Mesothelial cell of epicardium (in vitro differentiated cells): ENCODE measurements at regions not wholly inside any gene's neighbourhood (a gene's known extent, or its start where the extent isn't known, plus 50 kb on each side); places are given as distances from the start of the nearest gene placed in this dataset.

Experiments used
- DNase-seq, 2 experiments: peaks; one replicate each; pipeline ENCODE4 v3.0.0; 2021; ENCODE audit warnings: low spot score in 2 of 2; ENCODE audit not compliant: unreplicated experiment in 2 of 2
- H3K27ac Mint-ChIP-seq: 2 replicates; pipeline ENCODE4 v1.8.0; 2021; ENCODE audit warnings: mixed read lengths
- H3K27me3 Mint-ChIP-seq: 2 replicates; pipeline ENCODE4 v1.8.0; 2021; ENCODE audit warnings: low read depth, mixed read lengths
- H3K36me3 Mint-ChIP-seq: 2 replicates; pipeline ENCODE4 v1.8.0; 2021; ENCODE audit warnings: mixed read lengths
- H3K4me1 Mint-ChIP-seq: 2 replicates; pipeline ENCODE4 v1.8.0; 2021; ENCODE audit warnings: mixed read lengths
- H3K4me3 Mint-ChIP-seq: 2 replicates; pipeline ENCODE4 v1.8.0; 2021; ENCODE audit warnings: mild to moderate bottlenecking, moderate library complexity, mixed read lengths
- H3K9me3 Mint-ChIP-seq: 2 replicates; pipeline ENCODE4 v1.8.0; 2021; ENCODE audit warnings: mixed read lengths
- TF ChIP-seq, protein P1 (sequence below): fragments of 200-600 bp; sonication (generic); IDR thresholded peaks from one replicate; pipeline ENCODE4 v1.5.0; 2021; ENCODE audit warnings: antibody characterized with exemption; ENCODE audit not compliant: unreplicated experiment

DNA sequence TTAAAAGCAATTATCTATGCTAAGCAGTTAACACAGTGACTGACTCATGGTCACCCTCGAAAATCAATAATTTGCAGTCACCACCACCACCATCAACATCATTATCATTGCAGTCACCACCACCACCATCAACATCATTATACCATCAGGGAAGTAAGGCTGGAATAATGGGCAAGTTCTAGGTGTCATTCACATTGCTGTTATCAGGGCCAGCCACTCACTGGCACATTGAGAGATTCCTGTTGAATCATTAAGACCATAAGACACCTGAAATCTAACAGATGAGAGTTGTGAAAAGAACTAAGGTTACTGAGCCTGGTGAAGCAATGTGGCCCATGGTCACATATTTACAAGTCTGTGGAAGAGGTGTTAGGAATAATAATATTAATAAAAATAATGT lies 247.7 kb upstream of the BOD1L1 start:
- peaks cover 2% of the 10 kb centered on the region for H3K27me3 Mint-ChIP-seq
- no peak for DNase-seq
- H3K4me1 Mint-ChIP-seq: no peaks in the 10 kb centered on the region
- no peaks in the 10 kb centered on the region for H3K36me3 Mint-ChIP-seq
- no peak overlapping the region for H3K27ac Mint-ChIP-seq
- H3K9me3 Mint-ChIP-seq: peaks cover 4% of the 10 kb centered on the region
- TF ChIP-seq, protein P1, sequence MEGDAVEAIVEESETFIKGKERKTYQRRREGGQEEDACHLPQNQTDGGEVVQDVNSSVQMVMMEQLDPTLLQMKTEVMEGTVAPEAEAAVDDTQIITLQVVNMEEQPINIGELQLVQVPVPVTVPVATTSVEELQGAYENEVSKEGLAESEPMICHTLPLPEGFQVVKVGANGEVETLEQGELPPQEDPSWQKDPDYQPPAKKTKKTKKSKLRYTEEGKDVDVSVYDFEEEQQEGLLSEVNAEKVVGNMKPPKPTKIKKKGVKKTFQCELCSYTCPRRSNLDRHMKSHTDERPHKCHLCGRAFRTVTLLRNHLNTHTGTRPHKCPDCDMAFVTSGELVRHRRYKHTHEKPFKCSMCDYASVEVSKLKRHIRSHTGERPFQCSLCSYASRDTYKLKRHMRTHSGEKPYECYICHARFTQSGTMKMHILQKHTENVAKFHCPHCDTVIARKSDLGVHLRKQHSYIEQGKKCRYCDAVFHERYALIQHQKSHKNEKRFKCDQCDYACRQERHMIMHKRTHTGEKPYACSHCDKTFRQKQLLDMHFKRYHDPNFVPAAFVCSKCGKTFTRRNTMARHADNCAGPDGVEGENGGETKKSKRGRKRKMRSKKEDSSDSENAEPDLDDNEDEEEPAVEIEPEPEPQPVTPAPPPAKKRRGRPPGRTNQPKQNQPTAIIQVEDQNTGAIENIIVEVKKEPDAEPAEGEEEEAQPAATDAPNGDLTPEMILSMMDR: no peak
- H3K4me3 Mint-ChIP-seq: no peak overlapping the region

DNA sequence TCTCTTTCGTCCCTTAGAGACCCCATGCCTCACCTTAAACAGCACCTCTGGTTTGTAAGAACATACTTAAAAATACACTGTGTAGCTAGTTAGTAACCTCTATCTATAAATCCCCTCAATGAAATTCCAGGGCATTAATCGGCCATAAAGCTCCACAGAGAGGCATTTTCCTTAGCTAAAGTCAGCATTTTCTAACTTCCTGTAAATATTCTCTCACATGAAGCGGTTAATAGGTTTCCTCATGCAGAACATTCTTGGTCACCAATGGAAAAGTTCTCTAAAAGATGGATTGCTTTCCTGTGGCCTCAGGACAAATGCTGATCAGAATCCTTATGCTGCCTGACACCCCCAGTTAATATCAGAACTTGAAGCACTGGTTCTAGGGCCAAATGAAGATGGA lies 248.6 kb upstream of the BOD1L1 start:
- Mint-ChIP-seq H3K4me3 (no peak overlapping the region), H3K27ac (no peak overlapping the region), H3K36me3 (no peaks in the 10 kb centered on the region), H3K9me3 (peaks cover 4% of the 10 kb centered on the region), H3K27me3 (peaks cover under 1% of the 10 kb centered on the region), H3K4me1 (no peaks in the 10 kb centered on the region)
- DNase-seq: no peak
- TF ChIP-seq, protein P1: no peak

DNA sequence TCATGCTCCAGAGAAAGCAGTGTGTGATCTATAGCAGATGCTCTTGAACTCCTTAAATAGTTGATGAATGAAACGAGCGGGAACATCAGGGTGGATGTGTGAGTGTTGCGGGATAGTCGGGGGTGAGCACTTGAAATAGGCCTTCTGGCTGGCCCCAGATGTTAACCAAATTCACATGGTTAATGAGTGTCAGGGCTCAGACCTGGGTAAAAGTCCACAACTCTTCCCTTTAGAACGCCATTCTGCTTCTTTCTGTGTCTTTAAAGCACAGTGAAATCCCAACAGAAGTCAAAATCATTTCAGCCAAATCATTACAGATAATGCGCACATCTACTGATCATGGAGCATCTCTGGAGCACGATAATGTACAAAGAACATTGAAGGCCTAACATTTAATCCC lies 249.4 kb upstream of the BOD1L1 start:
- Mint-ChIP-seq H3K27ac (no peak overlapping the region), H3K36me3 (no peaks in the 10 kb centered on the region), H3K27me3 (peaks cover 1% of the 10 kb centered on the region), H3K9me3 (peaks cover 4% of the 10 kb centered on the region), H3K4me3 (no peak overlapping the region), H3K4me1 (no peaks in the 10 kb centered on the region)
- no peak for DNase-seq
- TF ChIP-seq, protein P1: no peak

DNA sequence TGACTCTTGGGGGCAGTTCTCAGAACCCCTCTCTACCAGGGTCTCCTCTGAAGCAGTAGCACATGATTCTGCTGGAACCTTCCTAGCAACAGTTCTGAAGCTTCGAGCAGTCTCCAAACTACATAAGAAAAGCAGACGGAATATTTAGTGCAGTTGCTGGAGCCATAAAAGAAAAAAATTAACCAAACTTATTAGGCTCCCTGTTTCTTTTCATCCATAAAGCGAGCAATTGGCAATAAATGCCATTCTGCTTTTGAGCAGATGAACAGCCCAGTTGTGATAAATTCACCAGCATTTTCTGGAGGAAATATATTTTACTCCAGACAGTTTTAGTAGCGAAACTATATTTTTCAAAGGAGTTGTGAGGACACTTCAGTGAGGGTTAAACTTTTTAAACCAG lies 250.1 kb upstream of the BOD1L1 start:
- DNase-seq: no peak
- TF ChIP-seq, protein P1: no peak
- no peak overlapping the region for H3K27ac Mint-ChIP-seq
- peaks cover 4% of the 10 kb centered on the region for H3K9me3 Mint-ChIP-seq
- H3K27me3 Mint-ChIP-seq: peaks cover 1% of the 10 kb centered on the region
- H3K4me3 Mint-ChIP-seq: no peak overlapping the region
- no peaks in the 10 kb centered on the region for H3K36me3 Mint-ChIP-seq
- H3K4me1 Mint-ChIP-seq: no peaks in the 10 kb centered on the region

DNA sequence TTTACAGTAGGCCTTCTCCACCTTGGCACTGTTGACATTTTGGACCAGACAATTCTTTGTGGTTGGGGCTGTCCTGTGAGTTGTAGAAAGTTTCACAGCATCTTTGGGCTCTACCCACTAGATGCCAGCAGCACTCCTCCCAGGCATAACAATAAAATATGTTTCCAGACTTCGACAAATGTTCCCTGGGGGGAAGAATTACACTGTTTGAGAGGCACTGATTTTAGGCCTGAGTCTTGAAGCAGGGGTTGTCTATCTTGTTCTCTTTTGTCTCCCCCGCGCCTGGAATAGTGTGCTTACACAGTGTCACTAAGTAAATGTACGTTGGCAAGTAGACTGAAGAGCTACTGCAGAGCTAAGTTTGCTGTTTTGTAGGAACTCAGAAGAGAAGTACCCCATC lies 254.4 kb upstream of the BOD1L1 start:
- DNase-seq: no peak
- Mint-ChIP-seq H3K27ac (no peak overlapping the region), H3K27me3 (peaks cover 1% of the 10 kb centered on the region), H3K9me3 (no peaks in the 10 kb centered on the region), H3K4me3 (no peak overlapping the region), H3K4me1 (no peaks in the 10 kb centered on the region), H3K36me3 (no peaks in the 10 kb centered on the region)
- TF ChIP-seq, protein P1: no peak

DNA sequence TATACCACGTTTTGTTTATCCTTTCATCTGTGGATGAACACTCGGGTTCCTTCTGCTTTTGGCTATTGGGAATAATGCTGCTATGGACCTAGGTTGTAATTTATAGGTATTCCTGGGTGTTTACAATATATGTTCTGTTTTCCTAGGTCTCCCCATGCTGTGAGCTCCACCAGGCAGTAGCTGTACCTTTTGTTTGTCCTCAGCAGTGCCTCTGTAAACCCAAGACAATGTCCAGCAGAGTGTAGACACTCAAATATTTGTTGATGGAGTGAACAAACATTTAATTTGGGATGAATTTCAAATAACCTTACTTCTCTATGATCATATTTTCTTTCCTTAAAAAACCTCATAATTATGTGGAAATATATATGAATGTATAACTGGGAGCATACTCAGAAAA lies 259.5 kb upstream of the BOD1L1 start:
- no peak for DNase-seq
- H3K27ac Mint-ChIP-seq: no peak overlapping the region
- no peaks in the 10 kb centered on the region for H3K9me3 Mint-ChIP-seq
- H3K36me3 Mint-ChIP-seq: no peaks in the 10 kb centered on the region
- no peaks in the 10 kb centered on the region for H3K27me3 Mint-ChIP-seq
- H3K4me3 Mint-ChIP-seq: no peak overlapping the region
- TF ChIP-seq, protein P1: no peak
- H3K4me1 Mint-ChIP-seq: peaks cover 8% of the 10 kb centered on the region
